GM21381 (cell line): ENCODE measurements at regions not wholly inside any gene's neighbourhood (a gene's known extent, or its start where the extent isn't known, plus 50 kb on each side); places are given as distances from the start of the nearest gene placed in this dataset.
"Not testable (repeated sequence)": the region's sequence is repeated elsewhere in the genome, so short reads cannot be mapped to it uniquely, and the experiment has no call there.

ENCODE experiments used
- ATAC-seq: cut with Tn5 transposase; IDR thresholded peaks from one replicate; pipeline ENCODE4 v1.9.1; 2021; ENCODE audit warnings: mild to moderate bottlenecking, moderate library complexity; ENCODE audit not compliant: unreplicated experiment

DNA sequence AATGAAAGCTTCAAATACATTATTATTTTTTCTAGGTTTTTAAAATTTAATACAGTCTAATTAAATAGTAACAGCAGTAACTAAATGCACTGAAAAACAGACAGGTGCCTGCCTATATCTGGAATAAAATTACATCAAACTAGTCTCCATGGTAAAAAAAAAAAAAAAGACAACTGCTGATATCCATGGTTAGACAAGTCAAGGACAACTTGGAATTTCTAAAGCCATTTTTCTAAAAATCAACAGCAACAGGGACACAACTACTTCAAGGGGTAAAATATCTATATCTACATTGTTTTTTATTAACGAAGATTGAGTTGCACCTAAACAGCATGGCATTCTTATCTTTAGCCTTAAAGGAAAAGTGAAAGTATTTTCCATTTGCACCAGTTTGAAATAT, 74.7 kb upstream of the VPREB1 start:
- no peak for ATAC-seq

DNA sequence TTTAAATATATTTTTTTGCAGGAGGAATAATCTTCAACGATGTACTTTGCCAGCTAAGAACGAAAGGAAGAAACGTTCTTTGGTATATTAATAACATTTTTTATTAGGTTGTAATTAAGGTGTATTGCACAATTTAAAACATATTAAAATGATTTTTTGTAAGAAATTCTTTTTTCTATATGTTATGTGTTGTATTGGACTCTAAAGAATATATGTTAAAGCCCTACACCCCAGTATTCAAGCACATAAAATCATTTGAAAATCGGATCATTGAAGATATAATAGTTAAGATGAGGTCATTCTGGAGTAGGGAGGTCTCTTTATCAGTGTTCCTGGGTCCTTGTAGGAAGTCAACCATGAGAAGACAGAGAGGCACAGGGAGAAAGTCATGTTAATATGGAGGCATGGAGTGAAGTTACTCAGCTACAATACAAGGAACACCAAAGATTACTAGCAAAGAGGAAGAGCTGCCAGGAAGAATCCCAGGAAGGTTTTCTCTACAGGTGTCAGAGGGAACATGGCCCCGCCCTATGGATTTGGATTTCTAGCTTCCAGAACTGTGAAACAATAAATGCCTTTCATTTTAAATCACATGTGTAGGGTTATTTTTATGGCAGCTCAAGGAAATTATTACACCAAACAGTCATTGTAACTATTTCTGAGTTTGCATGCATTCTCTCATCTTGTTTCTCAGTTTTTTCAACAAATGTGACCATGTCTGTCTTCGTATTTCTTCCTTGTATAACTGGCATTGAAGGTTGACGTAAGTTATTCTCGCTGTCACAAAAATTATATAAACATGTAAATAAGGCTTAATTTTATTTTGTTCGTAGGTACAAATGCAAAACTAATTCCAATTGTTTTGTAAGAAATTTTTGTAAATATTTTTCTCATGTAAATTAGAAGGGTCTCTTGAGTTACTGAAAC, 75.4 kb upstream of the VPREB1 start:
- ATAC-seq, result no peak

DNA sequence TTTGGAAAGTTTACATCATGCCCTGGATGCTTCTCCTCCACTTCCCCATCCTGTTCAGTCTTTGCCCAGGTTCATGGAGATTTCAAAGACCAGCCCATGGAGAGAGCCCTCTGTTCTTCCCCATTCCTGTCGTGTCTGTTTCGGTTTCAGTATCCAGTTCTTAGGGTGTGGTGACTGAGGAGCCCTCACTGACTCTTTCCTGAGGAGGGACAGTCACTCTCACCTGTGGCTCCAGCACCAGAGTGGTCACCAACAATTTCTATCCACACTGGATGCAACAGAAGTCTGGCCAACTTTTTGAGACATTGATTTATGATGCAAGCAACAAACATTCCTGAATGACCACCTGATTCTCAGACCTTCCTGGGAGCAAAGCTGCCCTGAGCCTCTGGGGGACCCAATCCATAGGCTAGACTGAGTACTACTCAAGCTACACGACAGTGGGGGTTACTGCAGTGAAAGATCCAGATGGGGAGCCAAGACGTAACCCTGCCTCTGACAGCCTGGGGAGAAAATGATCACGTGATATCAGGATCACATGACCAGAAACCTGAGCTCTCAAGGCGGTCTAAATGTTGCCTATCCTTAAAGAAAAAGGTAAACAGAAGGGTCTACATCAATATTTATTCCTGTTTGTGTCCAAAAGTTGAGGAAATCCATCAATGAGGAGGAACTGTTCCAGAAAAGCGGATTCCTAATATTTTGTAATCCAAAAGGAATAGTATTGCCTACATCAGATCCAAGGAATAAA, 76.2 kb upstream of the VPREB1 start:
- ATAC-seq, result peak; percentile 35

DNA sequence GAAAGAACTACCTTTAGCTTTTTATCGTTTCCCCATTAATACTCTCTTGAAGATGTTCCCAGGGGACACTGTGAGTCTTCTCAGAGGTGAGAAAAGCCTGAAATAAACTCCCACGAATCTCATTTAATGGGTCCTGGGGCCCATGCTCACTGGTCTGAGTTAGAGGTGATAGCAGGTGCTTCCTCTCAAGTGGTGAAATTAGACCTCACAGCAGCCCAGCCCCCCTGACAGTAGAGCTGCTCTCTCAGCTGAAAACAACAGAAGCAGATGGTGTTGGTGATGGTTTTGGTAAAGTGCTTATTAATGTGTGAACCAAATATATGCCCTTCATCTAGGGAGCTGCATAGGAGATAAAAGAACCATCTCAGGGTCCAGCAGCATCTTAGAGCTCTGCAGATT, 76.8 kb upstream of the VPREB1 start:
- peak; percentile 72 for ATAC-seq

DNA sequence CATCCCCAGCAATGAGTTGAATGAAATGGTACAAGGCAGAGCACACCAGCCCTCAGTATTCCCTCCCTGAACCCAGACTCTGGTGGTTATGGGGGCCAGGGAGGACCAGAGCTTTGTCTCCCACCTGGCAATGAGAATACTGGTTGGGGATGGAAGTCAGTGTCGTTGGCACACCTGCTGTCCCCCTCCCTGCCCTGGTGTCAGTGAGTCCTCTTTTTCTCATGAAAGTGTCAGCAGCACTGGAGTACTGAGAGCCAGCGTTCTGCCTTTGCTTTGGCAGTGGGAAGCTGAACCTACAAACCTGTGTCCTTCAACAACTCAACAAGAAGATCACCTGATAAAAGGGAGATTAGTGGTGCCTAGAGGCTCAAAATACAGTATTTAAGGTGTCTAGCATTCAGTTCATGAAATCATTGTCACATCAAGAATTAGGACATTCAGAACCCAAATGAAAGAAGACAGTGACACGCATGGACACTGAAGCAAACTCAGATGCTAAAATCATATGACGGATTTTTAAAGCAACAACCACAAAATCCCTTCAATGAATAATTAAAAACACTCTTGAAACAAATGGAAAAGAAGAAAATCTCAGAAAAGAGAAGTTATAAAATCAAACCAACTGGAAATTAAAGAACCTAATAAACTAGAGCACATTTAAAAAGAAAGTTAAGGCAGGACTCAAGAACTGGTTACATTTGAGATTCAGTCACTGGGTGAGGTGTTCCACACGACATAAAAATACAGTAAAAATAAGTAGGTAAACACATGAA, 77.5 kb upstream of the VPREB1 start:
- no peak for ATAC-seq

DNA sequence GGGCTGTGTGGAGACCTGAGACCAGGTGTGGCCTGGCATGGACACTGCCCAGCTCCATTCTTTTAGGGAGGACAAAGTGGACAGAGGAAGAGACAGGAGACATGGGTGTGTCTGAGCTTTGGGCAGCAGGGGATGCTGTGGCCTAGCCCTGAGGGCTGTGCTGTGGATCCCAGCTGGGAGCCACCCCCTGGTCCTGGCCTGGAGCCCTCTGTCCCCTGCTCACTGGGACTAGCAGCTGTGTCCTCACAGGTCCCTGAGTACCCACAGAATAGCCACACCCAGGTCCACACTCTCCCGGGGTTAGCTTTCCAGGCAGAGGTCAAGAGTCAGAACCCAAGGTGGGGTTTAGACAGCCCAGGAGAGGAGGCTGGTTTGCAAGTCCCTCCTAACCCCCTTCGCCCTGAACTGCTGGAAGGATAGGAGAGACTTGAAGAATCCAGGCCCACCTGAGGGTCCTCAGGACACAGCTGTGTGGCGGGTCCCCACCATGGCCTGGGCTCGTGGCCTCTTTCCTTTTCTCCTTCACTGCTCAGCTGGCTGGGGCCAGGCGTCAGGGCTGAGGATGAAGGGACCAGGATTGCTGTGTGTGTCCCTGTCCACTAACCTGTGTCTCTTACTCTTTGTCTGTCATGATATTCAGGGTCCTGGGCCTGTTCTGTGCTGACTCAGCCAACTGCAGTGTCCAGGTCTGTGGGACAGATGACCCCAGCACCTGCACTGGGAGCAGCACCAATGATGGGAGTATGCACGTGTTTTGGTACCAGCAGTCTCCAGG, 78.5 kb upstream of the VPREB1 start:
- no peak for ATAC-seq

DNA sequence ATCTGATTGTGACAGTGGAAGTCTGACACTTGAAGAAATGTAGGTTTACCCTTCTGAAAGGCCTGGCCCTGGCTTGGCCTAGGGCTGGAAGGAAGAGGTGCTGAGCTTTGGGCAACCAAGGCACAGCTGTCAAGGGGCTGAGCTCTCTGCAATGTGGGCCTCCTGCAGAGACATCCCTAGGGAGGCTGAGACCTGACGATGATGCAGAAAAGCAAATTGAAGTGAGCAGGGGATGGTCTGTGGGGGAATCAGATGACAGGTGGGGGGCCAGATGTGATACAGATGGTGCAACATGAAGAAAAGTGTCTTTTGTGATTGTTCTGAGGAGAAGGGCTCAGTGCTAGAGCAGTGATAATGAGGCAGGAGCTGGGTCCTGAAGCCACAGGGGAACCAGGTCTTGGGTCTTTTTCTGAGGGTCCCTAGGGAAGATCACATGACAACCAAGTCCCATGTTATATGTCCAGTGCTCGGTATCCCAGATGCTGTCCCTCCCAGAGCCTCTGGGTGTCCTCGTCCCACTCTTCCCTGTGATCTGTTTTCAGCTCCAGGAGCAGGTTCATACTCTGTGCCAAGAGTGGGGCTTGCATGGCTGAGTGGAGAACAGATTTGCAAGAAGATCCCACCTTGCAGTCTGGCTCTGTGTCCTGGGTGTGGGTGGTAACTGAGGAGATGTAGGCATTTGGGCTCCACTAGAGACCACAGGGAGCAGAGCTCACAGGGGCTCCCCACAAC, 79.9 kb upstream of the VPREB1 start:
- no peak for ATAC-seq

DNA sequence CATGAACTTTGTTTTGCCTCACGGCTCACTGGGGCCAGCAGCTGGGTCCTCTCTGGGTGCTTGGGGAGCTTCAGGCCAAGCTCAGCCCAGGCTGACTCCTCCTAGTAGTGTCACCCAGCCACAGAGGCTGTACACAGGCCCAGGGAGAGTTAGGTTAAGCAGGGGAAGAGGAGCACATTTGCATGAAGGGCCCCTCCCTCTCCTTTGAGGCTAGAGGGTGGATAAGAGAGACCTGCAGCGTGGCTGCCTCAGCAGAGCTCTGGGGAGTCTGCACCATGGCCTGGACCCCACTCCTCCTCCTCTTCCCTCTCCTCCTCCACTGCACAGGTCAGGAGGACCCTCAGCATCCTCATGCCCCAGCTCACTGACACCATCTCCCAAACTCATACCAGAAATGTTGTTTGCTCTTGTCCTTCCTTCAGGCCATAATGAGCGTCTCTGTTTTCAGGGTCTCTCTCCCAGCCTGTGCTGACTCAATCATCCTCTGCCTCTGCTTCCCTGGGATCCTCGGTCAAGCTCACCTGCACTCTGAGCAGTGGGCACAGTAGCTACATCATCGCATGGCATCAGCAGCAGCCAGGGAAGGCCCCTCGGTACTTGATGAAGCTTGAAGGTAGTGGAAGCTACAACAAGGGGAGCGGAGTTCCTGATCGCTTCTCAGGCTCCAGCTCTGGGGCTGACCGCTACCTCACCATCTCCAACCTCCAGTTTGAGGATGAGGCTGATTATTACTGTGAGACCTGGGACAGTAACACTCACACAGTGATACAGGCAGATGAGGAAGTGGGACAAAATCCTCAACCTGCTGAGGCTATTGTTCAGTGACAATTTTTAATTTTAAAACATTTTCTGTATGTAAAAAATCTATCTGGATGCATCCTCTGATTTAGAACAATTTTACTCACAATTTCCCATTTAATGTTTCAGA, 82.4 kb upstream of the VPREB1 start:
- ATAC-seq, result peak; percentile 69

DNA sequence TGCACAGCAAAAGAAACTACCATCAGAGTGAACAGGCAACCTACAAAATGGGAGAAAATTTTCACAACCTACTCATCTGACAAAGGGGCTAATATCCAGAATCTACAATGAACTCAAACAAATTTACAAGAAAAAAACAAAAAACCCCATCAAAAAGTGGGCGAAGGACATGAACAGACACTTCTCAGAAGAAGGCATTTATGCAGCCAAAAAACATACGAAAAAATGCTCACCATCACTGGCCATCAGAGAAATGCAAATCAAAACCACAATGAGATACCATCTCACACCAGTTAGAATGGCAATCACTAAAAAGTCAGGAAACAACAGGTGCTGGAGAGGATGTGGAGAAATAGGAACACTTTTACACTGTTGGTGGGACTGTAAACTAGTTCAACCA, 83.8 kb upstream of the VPREB1 start:
- not testable (repeated sequence) for ATAC-seq

DNA sequence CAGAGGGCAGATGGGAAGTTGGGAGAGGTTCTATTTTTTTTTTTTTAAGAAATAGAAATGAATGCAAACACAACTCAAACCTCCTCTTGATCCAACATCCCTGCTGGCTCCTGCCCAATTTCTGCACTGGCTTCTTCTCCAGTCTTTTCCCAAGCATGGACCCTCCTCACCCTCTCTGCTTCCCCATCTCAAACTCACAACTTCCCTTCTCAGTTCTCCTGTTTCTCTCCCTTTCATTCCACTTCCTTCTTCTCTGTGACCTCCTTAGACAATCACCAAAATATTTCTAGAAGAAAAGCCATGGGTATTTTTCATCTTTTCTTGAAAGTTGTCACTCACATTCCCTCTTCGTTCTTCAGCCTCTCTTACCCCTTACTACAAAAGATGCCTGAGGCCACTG, 85.2 kb upstream of the VPREB1 start:
- ATAC-seq, result no peak

DNA sequence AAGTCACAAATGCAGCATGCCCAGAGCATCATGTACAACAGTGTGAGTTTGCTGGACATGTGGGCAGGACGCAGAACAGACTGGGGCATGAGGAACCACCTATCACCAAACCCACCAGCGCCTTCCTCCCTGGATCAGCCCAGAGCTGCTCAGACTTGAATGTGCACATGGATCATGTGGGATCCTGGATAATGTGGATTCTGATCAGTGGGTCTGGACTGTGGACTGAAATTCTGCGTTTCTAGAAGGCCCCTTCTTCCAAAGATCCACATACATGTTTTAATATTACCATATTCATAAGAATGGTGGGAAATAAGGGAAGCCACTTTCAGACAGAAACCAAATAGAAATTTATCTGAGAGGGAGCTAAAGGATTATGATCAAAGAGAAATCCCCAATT, 85.6 kb upstream of the VPREB1 start:
- ATAC-seq, result no peak

DNA sequence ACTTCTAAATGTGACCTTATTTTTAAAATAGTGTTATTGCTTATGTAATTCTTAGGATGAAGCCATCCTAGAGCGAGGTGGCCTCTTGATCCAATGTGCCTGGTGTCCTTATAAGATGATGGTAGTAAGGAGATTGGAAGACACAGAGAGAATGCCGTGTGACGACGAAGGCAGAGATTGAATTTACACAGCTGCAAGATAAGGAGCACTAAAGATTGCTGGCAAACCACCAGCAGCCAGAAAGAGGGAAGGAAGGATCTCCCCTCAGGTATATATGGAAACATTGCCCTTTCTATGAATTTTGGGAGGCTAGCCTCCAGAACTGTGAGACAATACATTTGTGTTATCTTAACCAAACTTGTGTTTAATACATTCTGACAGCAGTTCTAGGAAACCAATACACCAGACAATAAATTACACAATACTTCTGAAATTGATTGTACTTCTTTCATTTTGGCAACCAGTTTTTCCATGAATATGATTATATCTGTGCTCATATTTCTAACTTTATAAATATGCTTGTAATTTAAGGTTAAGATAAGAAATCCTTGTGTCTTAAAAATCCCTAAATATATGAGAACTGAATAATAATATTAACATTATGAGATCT, 86.3 kb upstream of the VPREB1 start:
- ATAC-seq, result no peak

DNA sequence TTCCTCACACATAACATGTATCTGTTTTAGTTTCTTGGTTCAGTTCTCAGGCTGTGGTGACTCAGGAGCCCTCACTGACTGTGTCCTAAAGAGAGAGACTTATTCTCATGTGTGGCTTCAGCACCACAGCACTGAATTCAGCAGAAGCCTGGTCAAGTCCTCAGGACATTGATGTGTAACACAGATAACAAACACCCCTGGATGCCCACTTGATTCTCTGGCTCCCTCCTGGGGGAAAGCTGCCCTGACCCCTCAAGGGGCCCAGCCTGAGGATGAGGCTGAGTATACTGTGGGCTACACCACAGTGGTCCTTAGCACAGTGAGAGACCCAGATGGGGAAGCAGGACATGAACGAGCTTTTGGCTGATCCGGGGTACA, 87.2 kb upstream of the VPREB1 start:
- peak; percentile 38 for ATAC-seq

DNA sequence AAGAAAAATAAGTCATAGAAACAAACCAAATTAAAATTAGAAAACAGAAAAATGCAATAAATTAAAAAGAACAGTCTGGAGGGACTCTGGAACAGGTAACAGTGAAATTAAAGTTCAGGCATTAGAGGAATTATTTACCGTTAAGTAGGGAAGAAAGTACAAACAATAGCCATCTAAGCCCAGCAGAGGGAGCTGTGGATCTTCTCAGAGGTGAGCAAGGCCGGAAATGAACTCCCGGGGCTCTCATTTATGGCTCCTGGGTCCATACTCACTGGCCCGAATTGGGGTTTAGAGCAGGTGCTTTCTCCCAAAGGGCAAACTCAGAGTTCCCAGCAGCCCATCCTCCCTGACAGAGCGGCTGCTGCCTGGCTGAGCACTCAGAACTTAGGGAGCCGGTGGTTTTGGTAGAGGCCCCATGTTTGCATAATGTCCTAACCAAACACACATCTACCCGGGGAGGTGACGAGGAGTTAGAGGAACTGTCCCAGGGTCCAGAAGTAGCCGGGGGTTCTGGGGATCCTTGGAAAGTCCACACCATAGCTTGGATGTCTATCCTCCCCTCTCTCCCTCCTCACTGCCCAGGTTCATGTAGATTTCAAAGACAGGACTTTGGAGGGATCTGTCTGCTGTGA, 87.8 kb upstream of the VPREB1 start:
- ATAC-seq, result peak; percentile 71

DNA sequence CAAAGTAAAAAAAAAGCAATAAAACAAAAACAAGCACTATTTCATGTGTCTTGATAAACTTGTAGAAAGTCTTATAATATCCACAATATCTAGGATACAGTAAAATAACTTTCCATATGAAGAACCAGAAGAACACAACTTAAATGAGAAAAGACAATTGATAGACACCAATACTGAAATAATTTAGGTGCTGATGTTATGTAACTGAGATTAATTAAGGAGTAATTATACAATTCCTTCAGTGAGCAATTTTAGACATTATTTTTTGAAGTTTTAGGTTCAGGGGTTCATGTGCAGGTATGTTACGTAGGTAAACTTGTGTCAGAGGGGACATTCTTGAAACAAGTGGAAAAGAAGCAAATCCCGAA, 88.3 kb upstream of the VPREB1 start:
- ATAC-seq, result no peak

DNA sequence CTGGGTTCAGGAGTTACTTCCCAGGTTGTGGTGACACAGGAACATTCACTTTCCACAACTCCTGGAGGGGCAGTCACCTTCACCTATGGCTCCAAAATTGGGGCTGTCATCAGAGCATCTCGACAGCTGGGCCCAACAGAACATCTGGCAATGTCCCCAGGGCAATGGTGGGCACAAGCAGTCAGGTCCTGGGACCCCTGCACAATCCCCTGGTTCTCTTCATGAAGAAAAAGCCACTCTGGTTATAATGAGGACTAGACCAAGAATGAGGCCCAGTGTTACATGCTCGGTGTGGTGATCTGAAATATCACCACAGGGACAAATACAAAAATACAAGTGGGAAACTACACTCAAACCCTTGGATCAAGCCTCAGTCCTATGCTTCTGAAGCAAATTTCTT, 89.0 kb upstream of the VPREB1 start:
- no peak for ATAC-seq

DNA sequence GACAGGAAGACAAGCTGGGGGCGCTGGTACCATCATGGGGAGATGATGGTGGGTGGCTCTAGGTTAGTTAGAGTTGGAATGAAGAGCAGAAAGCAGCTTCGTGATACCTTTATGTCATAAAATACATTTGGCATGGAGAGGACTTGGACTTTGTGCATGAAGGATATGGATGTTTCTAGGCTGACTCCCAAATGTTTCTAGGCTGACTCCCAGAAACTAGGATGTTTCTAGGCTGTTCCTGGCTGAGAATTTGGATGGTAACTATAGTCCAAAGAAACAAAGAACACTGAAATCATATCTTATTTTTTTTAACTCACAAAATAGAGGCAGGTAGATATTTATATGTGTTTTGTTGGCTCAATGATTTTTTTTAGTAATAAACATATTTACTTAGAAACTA, 89.4 kb upstream of the VPREB1 start:
- no peak for ATAC-seq

DNA sequence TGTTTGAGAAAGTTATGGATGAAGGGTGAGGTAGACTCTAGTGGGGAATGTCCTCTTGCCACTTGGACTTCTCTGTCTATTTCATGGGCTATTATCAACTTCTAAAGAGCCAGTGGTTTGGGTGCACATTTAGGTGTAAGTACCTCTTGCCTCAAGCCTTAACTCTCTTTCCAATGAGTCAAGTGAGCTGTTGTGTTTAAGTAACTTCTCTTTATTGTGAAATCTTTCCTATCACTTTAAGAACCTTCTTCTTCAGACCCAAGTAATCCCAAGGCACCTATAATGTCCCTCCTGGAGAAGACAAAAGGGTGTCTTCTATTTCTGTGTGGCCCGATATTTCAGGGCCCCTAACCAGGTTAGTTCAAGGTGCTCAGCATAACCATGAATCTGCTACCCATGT, 90.5 kb upstream of the VPREB1 start:
- ATAC-seq, result no peak
